ENCODE measurements at regions not wholly inside any gene's neighbourhood (a gene's known extent, or its start where the extent isn't known, plus 50 kb on each side); places are given as distances from the start of the nearest gene placed in this dataset.

- TF ChIP-seq CTCF (IDR thresholded peaks at IDR 0.05 in 2 of 3, conservative IDR thresholded peaks at IDR 0.05 in 1 of 3; ENCODE audit: borderline replicate concordance in 1 of 3, insufficient read depth in 1 of 3, low read depth in 2 of 3, low read length in 2 of 3) (no peak), FOSL1 (IDR thresholded peaks at IDR 0.05; ENCODE audit: low read depth) (no peak), REST (IDR thresholded peaks at IDR 0.05; ENCODE audit: low read depth) (no peak), JUND (IDR thresholded peaks at IDR 0.05) (no peak), ZBTB33 (IDR thresholded peaks at IDR 0.05; ENCODE audit: extremely low read depth, insufficient replicate concordance, low read length) (no peak), POLR2AphosphoS5 (IDR thresholded peaks at IDR 0.05; ENCODE audit: low read depth, low read length) (no peak), SRF (IDR thresholded peaks at IDR 0.05; ENCODE audit: low read depth) (no peak), MAX (IDR thresholded peaks at IDR 0.05) (no peak), YY1 (IDR thresholded peaks at IDR 0.05; ENCODE audit: extremely low read depth, insufficient replicate concordance, low read depth, low read length) (no peak), POLR2A (IDR thresholded peaks at IDR 0.05; ENCODE audit: borderline replicate concordance, extremely low read depth, insufficient read depth, insufficient read length) (no peak), SIN3A (IDR thresholded peaks at IDR 0.05; ENCODE audit: low read depth) (no peak), ATF3 (IDR thresholded peaks at IDR 0.05) (no peak)
Measured at GRCh38 chr6:193180-193579, 99.1 kb upstream of the DUSP22 start.

All from HCT116 (cell line).